A673 (cell line): ENCODE measurements at regions not wholly inside any gene's neighbourhood (a gene's known extent, or its start where the extent isn't known, plus 50 kb on each side); places are given as distances from the start of the nearest gene placed in this dataset.

Source experiments
- BruUV-seq: library from RNA; stranded (reverse); fragments of 400-500 nt; replicated peaks from 2 replicates; lab custom pipeline; 2021; lab: Mats Ljungman, UMichigan
- CTCF ChIA-PET: fragments of 300-600 bp; sonication (Branson Sonifier 250); formaldehyde crosslinking; loops from one replicate; lab custom pipeline; 2022; ENCODE audit warnings: antibody characterized with exemption; lab: Charles Lee
- POLR2A ChIA-PET: fragments of 300-600 bp; sonication (Branson Sonifier 250); formaldehyde crosslinking; loops from one replicate; lab custom pipeline; 2022; ENCODE audit warnings: antibody characterized with exemption; ENCODE audit not compliant: low non-redundant PET; lab: Charles Lee
- DNase-seq: peaks from one replicate; pipeline ENCODE4 v3.0.0-alpha.2; 2015; ENCODE audit warnings: low spot score
- H3K27ac ChIP-seq: fragments of 200-600 bp; sonication (generic); 2 replicates; pipeline ENCODE4 v1.5.1; 2016; ENCODE audit warnings: mixed run types, low read depth, mild to moderate bottlenecking, mixed read lengths, antibody characterized with exemption, low read length; ENCODE audit not compliant: poor library complexity, severe bottlenecking
- H3K27me3 ChIP-seq: fragments of 200-600 bp; sonication (generic); replicated peaks from 2 replicates; pipeline ENCODE4 v1.6.1; 2017; ENCODE audit warnings: mixed run types, low read depth, mild to moderate bottlenecking, mixed read lengths, antibody characterized with exemption, low read length; ENCODE audit not compliant: insufficient read depth, poor library complexity
- H3K36me3 ChIP-seq: fragments of 200-600 bp; sonication (generic); 2 replicates; pipeline ENCODE4 v1.6.1; 2016; ENCODE audit warnings: mixed run types, mild to moderate bottlenecking, mixed read lengths, antibody characterized with exemption, low read length; ENCODE audit not compliant: insufficient read depth, poor library complexity, severe bottlenecking
- H3K4me1 ChIP-seq: fragments of 200-600 bp; sonication (generic); 2 replicates; pipeline ENCODE4 v1.6.1; 2017; ENCODE audit warnings: mixed run types, mild to moderate bottlenecking, mixed read lengths, antibody characterized with exemption, low read length; ENCODE audit not compliant: insufficient read depth, poor library complexity, severe bottlenecking
- H3K4me3 ChIP-seq: fragments of 200-600 bp; sonication (generic); 2 replicates; pipeline ENCODE4 v1.5.1; 2016; ENCODE audit warnings: low read depth, mixed run types, mild to moderate bottlenecking, mixed read lengths, low read length; ENCODE audit not compliant: poor library complexity, severe bottlenecking
- H3K9me3 ChIP-seq: fragments of 200-600 bp; sonication (generic); 2 replicates; pipeline ENCODE4 v1.6.1; 2016; ENCODE audit warnings: mixed run types, low read depth, mild to moderate bottlenecking, mixed read lengths, antibody characterized with exemption, low read length; ENCODE audit not compliant: poor library complexity, severe bottlenecking
- CTCF ChIP-seq: fragments of 300-800, 200-600 bp; sonication (generic); conservative IDR thresholded peaks from 2 replicates; pipeline ENCODE4 v1.5.1; 2017; ENCODE audit warnings: low read depth, mild to moderate bottlenecking, antibody characterized with exemption, low read length, moderate library complexity, mixed read lengths
- EZH2 ChIP-seq: fragments of 200-600 bp; sonication (generic); IDR thresholded peaks from 2 replicates; pipeline ENCODE4 v1.6.1; 2017; ENCODE audit warnings: borderline replicate concordance, low read depth, mild to moderate bottlenecking, mixed read lengths, antibody characterized with exemption, low read length; ENCODE audit not compliant: poor library complexity, severe bottlenecking
- intact Hi-C: fragments of 100-400 bp; cut with micrococcal nuclease; formaldehyde crosslinking; loops from one replicate; pipeline ENCODE4 v1.10.0; 2022; ENCODE audit not compliant: unreplicated experiment

DNA sequence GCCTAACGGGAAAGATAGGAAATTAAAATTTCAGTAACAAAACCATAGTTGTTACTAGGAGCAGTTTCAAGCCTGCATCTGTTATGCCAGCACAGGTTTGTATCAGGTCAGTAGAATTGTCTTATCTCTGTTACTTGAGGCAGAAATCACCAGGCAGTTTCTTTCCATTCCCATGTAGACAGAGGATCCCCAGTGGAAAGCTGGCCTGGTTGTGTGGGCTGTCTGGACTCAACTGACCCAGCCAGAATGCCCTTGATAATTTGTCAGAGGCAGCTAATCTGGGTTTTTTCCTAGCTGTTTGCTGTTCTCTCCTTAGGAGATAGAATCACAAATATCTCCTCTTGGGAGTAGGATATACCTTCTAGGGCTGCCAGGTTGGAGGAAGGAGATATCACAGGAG lies 1044.7 kb downstream of the IGSF11 start:
- no peak overlapping the region for H3K27ac ChIP-seq
- ChIA-PET CTCF (no interaction called here), POLR2A (no interaction called here)
- BruUV-seq = no TSS peak
- H3K36me3 ChIP-seq = no peaks in the 10 kb centered on the region
- H3K4me3 ChIP-seq = no peak overlapping the region
- no peaks in the 10 kb centered on the region for H3K27me3 ChIP-seq
- TF ChIP-seq EZH2 (no peak), CTCF (no peak)
- intact Hi-C loops = loop anchor here (10.0 kb wide), 5 partner anchors 265 to 1125 kb away; no protein-coding TSS in a partner anchor
- H3K4me1 ChIP-seq = no peaks in the 10 kb centered on the region
- no peak for DNase-seq
- no peaks in the 10 kb centered on the region for H3K9me3 ChIP-seq

GRCh38 chr3:117990627-117991026 lies 1044.0 kb downstream of the IGSF11 start:
- Histone ChIP-seq H3K36me3 (no peaks in the 10 kb centered on the region), H3K27ac (no peak overlapping the region), H3K4me1 (no peaks in the 10 kb centered on the region), H3K4me3 (no peak overlapping the region), H3K27me3 (no peaks in the 10 kb centered on the region), H3K9me3 (no peaks in the 10 kb centered on the region)
- no peak for DNase-seq
- POLR2A ChIA-PET = no interaction called here
- intact Hi-C loops = loop anchor here (10.0 kb wide), 5 partner anchors 266 to 1126 kb away; no protein-coding TSS in a partner anchor
- no TSS peak for BruUV-seq
- TF ChIP-seq CTCF = no peak
- no peak for TF ChIP-seq EZH2
- CTCF ChIA-PET = no interaction called here

DNA sequence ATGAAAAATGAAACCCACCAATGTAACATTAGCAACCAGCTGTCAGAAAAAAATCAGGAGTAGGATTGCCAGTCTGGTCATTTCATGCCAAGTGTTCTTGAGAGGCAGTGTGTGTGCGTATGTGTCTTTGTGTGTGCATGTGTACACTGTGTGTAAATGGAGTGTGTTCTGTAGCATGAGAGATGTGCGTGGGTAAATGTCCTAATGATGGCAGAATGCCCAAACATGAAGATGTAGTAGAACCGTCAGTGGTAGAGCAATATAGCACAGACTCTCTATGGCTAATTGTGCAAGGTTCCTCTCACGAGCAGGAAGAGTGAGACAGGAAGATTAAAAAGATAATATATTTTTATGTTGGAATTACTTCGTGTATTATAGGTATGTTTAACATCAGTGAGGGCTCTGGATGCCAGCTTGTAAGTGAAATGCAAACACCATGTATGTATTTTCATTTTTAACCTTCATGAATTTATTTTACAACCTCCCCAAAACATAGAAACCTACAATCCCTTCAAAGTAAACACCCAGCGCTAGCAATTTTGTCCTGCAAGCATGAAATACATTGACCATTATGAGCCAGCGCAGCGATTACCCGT lies 1038.7 kb downstream of the IGSF11 start:
- no peak overlapping the region for H3K4me3 ChIP-seq
- TF ChIP-seq EZH2 = no peak
- no peak for TF ChIP-seq CTCF
- no peak for DNase-seq
- no peaks in the 10 kb centered on the region for H3K27me3 ChIP-seq
- no peaks in the 10 kb centered on the region for H3K36me3 ChIP-seq
- no peaks in the 10 kb centered on the region for H3K9me3 ChIP-seq
- ChIA-PET POLR2A (no interaction called here), CTCF (no interaction called here)
- no peak overlapping the region for H3K27ac ChIP-seq
- no peaks in the 10 kb centered on the region for H3K4me1 ChIP-seq
- intact Hi-C loops = loop anchor here (2.0 to 10.0 kb wide), 7 partner anchors 271 to 1225 kb away; no protein-coding TSS in a partner anchor
- BruUV-seq = no TSS peak
